Panc1 (cell line): ENCODE measurements at regions not wholly inside any gene's neighbourhood (a gene's known extent, or its start where the extent isn't known, plus 50 kb on each side); places are given as distances from the start of the nearest gene placed in this dataset.

Experiments
- ATAC-seq: fragments of 200-7000 bp; cut with Tn5 transposase; 2 replicates; pipeline ENCODE4 v1.9.1; 2020; ENCODE audit warnings: mild to moderate bottlenecking, moderate library complexity
- BruUV-seq: library from RNA; stranded (reverse); fragments of 400-500 nt; replicated peaks from 2 replicates; lab custom pipeline; 2021; lab: Mats Ljungman, UMichigan
- CTCF ChIA-PET: fragments of 300-600 bp; sonication (Branson Sonifier 250); formaldehyde crosslinking; loops from one replicate; lab custom pipeline; 2022; ENCODE audit warnings: antibody characterized with exemption; lab: Charles Lee
- POLR2A ChIA-PET: fragments of 300-600 bp; sonication (Branson Sonifier 250); formaldehyde crosslinking; loops from one replicate; lab custom pipeline; 2022; ENCODE audit warnings: antibody characterized with exemption; lab: Charles Lee
- DNase-seq: peaks from one replicate; pipeline ENCODE4 v3.0.0-alpha.2; 2010; ENCODE audit warnings: low read depth, low spot score
- H3K27ac ChIP-seq: 2 replicates; pipeline ENCODE4 v1.5.1; 2011; ENCODE audit warnings: mild to moderate bottlenecking, low read length, inconsistent platforms
- H3K27me3 ChIP-seq: fragments of 200-500 bp; sonication (Bioruptor generic); 2 replicates; pipeline ENCODE4 v1.6.0; 2014; ENCODE audit warnings: low read length, inconsistent platforms; ENCODE audit not compliant: control insufficient read depth, insufficient read depth
- H3K36me3 ChIP-seq: fragments of 200-500 bp; sonication (Bioruptor generic); 2 replicates; pipeline ENCODE4 v1.5.1; 2014; ENCODE audit warnings: inconsistent platforms, mild to moderate bottlenecking, low read length, moderate library complexity; ENCODE audit not compliant: control insufficient read depth, insufficient read depth
- H3K4me1 ChIP-seq: 2 replicates; pipeline ENCODE4 v1.5.1; 2011; ENCODE audit warnings: inconsistent platforms, mild to moderate bottlenecking, low read length, moderate library complexity; ENCODE audit not compliant: control insufficient read depth, insufficient read depth
- H3K4me3 ChIP-seq, 2 experiments: 2 replicates each; pipeline ENCODE4 v1.5.1; 2011 to 2012; ENCODE audit warnings: low read depth in 2 of 2, low read length in 2 of 2, mild to moderate bottlenecking in 2 of 2, inconsistent platforms in 1 of 2, moderate library complexity in 1 of 2
- H3K9me3 ChIP-seq: fragments of 200-500 bp; sonication (Bioruptor generic); 2 replicates; pipeline ENCODE4 v1.5.1; 2014; ENCODE audit warnings: low read depth, mild to moderate bottlenecking, inconsistent platforms, low read length, moderate library complexity; ENCODE audit not compliant: control insufficient read depth, insufficient read depth
- POLR2AphosphoS5 ChIP-seq: IDR thresholded peaks from 2 replicates; pipeline ENCODE4 v1.6.1; 2012; ENCODE audit warnings: mild to moderate bottlenecking, low read depth, low read length, moderate library complexity
- SIN3A ChIP-seq: IDR thresholded peaks from 2 replicates; pipeline ENCODE4 v1.6.1; 2012; ENCODE audit warnings: low read depth, mild to moderate bottlenecking, low read length, moderate library complexity, borderline replicate concordance; ENCODE audit not compliant: insufficient read depth
- TCF7L2 ChIP-seq: IDR thresholded peaks from 2 replicates; pipeline ENCODE4 v1.6.1; 2011; ENCODE audit warnings: mild to moderate bottlenecking, low read depth, low read length, inconsistent platforms
- in situ Hi-C: cut with HindIII; loops from 2 replicates; pipeline ENCODE4 v1.10.0; 2016; ENCODE audit warnings: low sequenced_read_pairs, low pct_unique_long_range_greater_than_20kb
- intact Hi-C: fragments of 100-400 bp; cut with micrococcal nuclease; formaldehyde crosslinking; loops from one replicate; pipeline ENCODE4 v1.10.0; 2022; ENCODE audit not compliant: unreplicated experiment
- TF ChIP-seq, protein P1 (sequence below): fragments of 450-650 bp; IDR thresholded peaks from 2 replicates; pipeline ENCODE4 v1.5.1; 2017; ENCODE audit warnings: mild to moderate bottlenecking
- TF ChIP-seq, protein P2 (sequence below), 2 experiments: IDR thresholded peaks; 2 replicates each; pipeline ENCODE4 v1.6.1; 2011 to 2012; ENCODE audit warnings: low read depth in 2 of 2, control low read depth in 1 of 2, low read length in 1 of 2, mild to moderate bottlenecking in 1 of 2, moderate library complexity in 1 of 2; ENCODE audit not compliant: insufficient read depth in 1 of 2

DNA sequence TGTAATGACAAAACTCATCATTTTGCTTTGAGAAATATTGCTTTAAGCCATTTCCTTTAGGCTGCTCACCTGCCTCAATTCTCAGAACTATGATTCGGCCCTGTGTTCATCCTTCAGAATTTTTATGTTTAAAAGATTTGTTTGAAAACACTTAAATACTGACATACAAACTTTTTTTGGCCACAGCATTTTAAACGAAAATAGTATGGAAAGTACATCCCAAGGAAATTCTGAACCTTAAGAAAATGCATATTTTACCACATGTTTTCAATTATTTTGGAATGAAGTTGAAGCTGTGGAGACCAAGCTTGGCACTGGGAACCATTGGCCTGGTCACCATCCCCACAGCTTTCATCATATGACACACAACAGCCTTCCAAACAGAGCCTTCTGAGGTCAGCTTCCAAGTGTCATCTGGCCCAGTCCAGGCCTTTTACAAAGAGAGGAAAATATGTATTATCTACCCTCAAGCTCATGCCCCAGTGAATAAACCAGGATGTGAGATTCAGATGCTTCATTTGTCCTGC lies 83.3 kb downstream of the SOD2 start:
- H3K4me1 ChIP-seq = no peaks in the 10 kb centered on the region
- H3K4me3 ChIP-seq = no peak overlapping the region
- no peaks in the 10 kb centered on the region for H3K27me3 ChIP-seq
- DNase-seq (no peak), ATAC-seq (no peak)
- intact Hi-C loops = no loop called here
- in situ Hi-C loops = no loop called here
- BruUV-seq = no TSS peak
- no peaks in the 10 kb centered on the region for H3K36me3 ChIP-seq
- CTCF ChIA-PET = no interaction called here
- TF ChIP-seq POLR2AphosphoS5 = no peak
- TF ChIP-seq, protein P1, sequence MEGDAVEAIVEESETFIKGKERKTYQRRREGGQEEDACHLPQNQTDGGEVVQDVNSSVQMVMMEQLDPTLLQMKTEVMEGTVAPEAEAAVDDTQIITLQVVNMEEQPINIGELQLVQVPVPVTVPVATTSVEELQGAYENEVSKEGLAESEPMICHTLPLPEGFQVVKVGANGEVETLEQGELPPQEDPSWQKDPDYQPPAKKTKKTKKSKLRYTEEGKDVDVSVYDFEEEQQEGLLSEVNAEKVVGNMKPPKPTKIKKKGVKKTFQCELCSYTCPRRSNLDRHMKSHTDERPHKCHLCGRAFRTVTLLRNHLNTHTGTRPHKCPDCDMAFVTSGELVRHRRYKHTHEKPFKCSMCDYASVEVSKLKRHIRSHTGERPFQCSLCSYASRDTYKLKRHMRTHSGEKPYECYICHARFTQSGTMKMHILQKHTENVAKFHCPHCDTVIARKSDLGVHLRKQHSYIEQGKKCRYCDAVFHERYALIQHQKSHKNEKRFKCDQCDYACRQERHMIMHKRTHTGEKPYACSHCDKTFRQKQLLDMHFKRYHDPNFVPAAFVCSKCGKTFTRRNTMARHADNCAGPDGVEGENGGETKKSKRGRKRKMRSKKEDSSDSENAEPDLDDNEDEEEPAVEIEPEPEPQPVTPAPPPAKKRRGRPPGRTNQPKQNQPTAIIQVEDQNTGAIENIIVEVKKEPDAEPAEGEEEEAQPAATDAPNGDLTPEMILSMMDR = no peak
- no peak for TF ChIP-seq TCF7L2
- TF ChIP-seq SIN3A = no peak
- TF ChIP-seq, protein P2, sequence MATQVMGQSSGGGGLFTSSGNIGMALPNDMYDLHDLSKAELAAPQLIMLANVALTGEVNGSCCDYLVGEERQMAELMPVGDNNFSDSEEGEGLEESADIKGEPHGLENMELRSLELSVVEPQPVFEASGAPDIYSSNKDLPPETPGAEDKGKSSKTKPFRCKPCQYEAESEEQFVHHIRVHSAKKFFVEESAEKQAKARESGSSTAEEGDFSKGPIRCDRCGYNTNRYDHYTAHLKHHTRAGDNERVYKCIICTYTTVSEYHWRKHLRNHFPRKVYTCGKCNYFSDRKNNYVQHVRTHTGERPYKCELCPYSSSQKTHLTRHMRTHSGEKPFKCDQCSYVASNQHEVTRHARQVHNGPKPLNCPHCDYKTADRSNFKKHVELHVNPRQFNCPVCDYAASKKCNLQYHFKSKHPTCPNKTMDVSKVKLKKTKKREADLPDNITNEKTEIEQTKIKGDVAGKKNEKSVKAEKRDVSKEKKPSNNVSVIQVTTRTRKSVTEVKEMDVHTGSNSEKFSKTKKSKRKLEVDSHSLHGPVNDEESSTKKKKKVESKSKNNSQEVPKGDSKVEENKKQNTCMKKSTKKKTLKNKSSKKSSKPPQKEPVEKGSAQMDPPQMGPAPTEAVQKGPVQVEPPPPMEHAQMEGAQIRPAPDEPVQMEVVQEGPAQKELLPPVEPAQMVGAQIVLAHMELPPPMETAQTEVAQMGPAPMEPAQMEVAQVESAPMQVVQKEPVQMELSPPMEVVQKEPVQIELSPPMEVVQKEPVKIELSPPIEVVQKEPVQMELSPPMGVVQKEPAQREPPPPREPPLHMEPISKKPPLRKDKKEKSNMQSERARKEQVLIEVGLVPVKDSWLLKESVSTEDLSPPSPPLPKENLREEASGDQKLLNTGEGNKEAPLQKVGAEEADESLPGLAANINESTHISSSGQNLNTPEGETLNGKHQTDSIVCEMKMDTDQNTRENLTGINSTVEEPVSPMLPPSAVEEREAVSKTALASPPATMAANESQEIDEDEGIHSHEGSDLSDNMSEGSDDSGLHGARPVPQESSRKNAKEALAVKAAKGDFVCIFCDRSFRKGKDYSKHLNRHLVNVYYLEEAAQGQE (IDR thresholded peaks at IDR 0.05; ENCODE audit: insufficient read depth in 1 of 2, low read depth in 2 of 2, low read length in 1 of 2) = no peak
- no peaks in the 10 kb centered on the region for H3K9me3 ChIP-seq
- POLR2A ChIA-PET = no interaction called here
- H3K27ac ChIP-seq = no peak overlapping the region

DNA sequence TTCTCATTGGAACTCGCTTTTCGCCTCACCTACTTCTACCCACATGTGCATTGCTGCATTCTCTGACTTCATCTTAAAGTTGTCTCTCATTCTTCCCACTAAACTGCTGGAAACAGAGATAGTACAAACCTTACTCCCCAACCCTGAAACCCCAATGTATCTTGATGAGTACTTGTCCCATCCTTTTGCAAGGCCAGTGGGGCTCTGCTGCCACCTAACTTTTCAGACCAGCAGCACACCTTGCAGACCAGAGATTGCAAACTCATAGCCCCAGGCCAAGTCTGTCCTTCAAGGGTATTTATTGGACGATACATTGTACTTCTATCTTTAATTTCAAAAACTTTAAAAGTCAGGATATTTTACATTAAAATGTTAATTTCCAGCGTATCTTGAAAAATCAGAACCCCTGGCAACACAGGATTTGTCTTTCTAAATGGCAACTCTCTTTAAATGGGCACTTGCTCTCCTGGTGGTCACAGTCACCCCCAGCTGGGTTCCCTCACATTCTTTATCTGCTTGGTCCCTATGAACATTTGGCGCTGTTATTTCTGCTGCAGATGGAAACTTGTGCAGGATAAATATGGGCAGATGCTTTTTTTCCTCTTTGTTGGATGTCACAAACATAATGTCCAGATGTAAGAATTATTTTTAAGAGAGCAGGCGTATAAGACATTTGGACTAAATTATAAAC lies 83.9 kb downstream of the SOD2 start:
- no TSS peak for BruUV-seq
- ChIA-PET CTCF (no interaction called here), POLR2A (no interaction called here)
- no peak for TF ChIP-seq TCF7L2
- TF ChIP-seq, protein P1 = peak; percentile 77
- ATAC-seq = peak; percentile 65; the same call in 1 of the 2 replicates
- Histone ChIP-seq H3K36me3 (no peaks in the 10 kb centered on the region), H3K27me3 (no peaks in the 10 kb centered on the region), H3K9me3 (no peaks in the 10 kb centered on the region), H3K27ac (no peak overlapping the region), H3K4me3 (no peak overlapping the region), H3K4me1 (no peaks in the 10 kb centered on the region)
- DNase-seq = peak; percentile 12
- intact Hi-C loops = no loop called here
- in situ Hi-C loops = no loop called here
